ENCODE measurements at regions not wholly inside any gene's neighbourhood (a gene's known extent, or its start where the extent isn't known, plus 50 kb on each side); places are given as distances from the start of the nearest gene placed in this dataset.
"Not testable (repeated sequence)": the region's sequence is repeated elsewhere in the genome, so short reads cannot be mapped to it uniquely, and the experiment has no call there.

- Histone ChIP-seq H3K9me3 (ENCODE audit: control insufficient read depth in 1 of 2, low read length in 2 of 2) (no peaks in the 10 kb centered on the region), H3K36me3 (ENCODE audit: control insufficient read depth in 1 of 2, insufficient read depth in 2 of 2, low read length in 2 of 2) (no peaks in the 10 kb centered on the region), H3K27me3 (ENCODE audit: low read depth, low read length) (no peaks in the 10 kb centered on the region), H3K4me1 (ENCODE audit: control insufficient read depth in 1 of 2, insufficient read depth in 2 of 2, low read length in 2 of 2) (no peaks in the 10 kb centered on the region), H3K27ac (ENCODE audit: low read length) (no peak overlapping the region), H3K4me3 (ENCODE audit: low read depth in 1 of 2, low read length in 2 of 2) (no peak overlapping the region)
Measured at GRCh38 chr6:15888798-15889772, 226.3 kb upstream of the DTNBP1 start.

- H3K27me3 ChIP-seq (ENCODE audit: low read depth, low read length), result no peaks in the 10 kb centered on the region
- H3K4me3 ChIP-seq (ENCODE audit: low read depth in 1 of 2, low read length in 2 of 2), result no peak overlapping the region
- H3K9me3 ChIP-seq (ENCODE audit: control insufficient read depth in 1 of 2, low read length in 2 of 2), result no peaks in the 10 kb centered on the region
- no peaks in the 10 kb centered on the region for H3K4me1 ChIP-seq (ENCODE audit: control insufficient read depth in 1 of 2, insufficient read depth in 2 of 2, low read length in 2 of 2)
- no peak overlapping the region for H3K27ac ChIP-seq (ENCODE audit: low read length)
- H3K36me3 ChIP-seq (ENCODE audit: control insufficient read depth in 1 of 2, insufficient read depth in 2 of 2, low read length in 2 of 2), result no peaks in the 10 kb centered on the region
Measured at GRCh38 chr6:15887491-15888461, 224.9 kb upstream of the DTNBP1 start.

- Histone ChIP-seq H3K4me3 (ENCODE audit: low read depth in 1 of 2, low read length in 2 of 2) (no peak overlapping the region), H3K4me1 (ENCODE audit: control insufficient read depth in 1 of 2, insufficient read depth in 2 of 2, low read length in 2 of 2) (no peaks in the 10 kb centered on the region), H3K36me3 (ENCODE audit: control insufficient read depth in 1 of 2, insufficient read depth in 2 of 2, low read length in 2 of 2) (no peaks in the 10 kb centered on the region), H3K9me3 (ENCODE audit: control insufficient read depth in 1 of 2, low read length in 2 of 2) (no peaks in the 10 kb centered on the region), H3K27ac (ENCODE audit: low read length) (no peak overlapping the region), H3K27me3 (ENCODE audit: low read depth, low read length) (no peaks in the 10 kb centered on the region)
Measured at GRCh38 chr6:15885624-15886023, 222.8 kb upstream of the DTNBP1 start.

DNA sequence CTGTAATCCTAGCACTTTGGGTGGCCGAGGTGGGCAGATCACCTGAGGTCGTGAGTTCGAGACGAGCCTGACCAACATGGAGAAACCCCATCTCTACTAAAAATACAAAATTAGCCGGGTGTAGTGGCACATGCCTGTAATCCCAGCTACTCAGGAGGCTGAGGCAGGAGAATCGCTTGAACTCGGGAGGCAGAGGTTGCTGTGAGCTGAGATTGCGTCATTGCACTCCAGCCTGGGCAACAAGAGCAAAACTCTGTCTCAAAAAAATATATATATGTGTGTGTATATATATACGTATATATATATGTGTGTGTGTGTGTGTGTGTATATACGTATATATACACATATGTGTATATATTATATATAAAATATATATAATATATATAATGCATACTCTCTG is 220.8 kb upstream of the DTNBP1 start:
- H3K4me3 ChIP-seq (ENCODE audit: low read depth in 1 of 2, low read length in 2 of 2); H3K36me3 ChIP-seq (ENCODE audit: control insufficient read depth in 1 of 2, insufficient read depth in 2 of 2, low read length in 2 of 2); H3K9me3 ChIP-seq (ENCODE audit: control insufficient read depth in 1 of 2, low read length in 2 of 2); H3K27me3 ChIP-seq (ENCODE audit: low read depth, low read length); H3K27ac ChIP-seq (ENCODE audit: low read length): not testable (repeated sequence)
- peaks cover 0 to 14% of the 10 kb centered on the region in 2 donors for H3K4me1 ChIP-seq (ENCODE audit: control insufficient read depth in 1 of 2, insufficient read depth in 2 of 2, low read length in 2 of 2)

DNA sequence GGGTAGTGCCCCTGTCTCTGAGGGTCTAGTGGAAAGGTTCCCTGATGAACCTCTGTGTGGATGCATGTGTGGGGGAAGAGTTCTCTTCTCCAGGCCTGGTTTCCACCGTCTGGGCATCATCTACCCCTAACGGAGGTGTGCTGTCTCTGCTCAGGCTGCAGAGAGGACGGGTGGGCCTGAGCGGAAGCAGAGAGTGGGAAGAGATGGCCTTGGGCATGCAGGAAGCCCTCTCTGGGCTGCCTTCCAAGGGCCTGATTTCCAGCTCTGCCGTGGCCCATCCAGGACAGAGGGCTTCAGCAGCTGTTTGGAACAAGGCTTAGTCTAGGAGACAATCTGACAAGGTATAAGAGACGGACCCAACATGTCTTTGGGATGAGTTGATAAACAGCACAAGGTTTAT is 220.1 kb upstream of the DTNBP1 start:
- H3K36me3 ChIP-seq (ENCODE audit: control insufficient read depth in 1 of 2, insufficient read depth in 2 of 2, low read length in 2 of 2), result no peaks in the 10 kb centered on the region

DNA sequence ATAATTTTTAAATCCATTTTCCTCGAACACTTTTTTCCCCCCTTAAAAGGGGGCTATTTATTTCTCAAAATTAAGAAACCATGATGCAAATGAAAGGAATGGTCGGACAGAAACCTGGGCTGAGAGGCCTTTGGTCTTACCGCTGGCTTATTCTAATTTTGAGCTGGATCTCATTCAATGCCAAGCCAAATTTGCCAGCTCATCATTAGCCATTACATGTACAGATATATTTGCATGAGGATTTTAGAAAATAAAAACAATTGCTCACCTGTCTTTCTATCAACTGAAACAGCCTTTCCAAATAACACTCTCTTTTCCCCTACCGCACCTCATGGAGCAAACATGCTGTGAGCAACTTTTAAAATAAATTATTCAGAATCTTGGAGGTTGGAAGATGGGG is 219.5 kb upstream of the DTNBP1 start:
- no peaks in the 10 kb centered on the region for H3K36me3 ChIP-seq (ENCODE audit: control insufficient read depth in 1 of 2, insufficient read depth in 2 of 2, low read length in 2 of 2)
- no peaks in the 10 kb centered on the region for H3K27me3 ChIP-seq (ENCODE audit: low read depth, low read length)
- no peak overlapping the region for H3K4me3 ChIP-seq (ENCODE audit: low read depth in 1 of 2, low read length in 2 of 2)
- no peaks in the 10 kb centered on the region for H3K9me3 ChIP-seq (ENCODE audit: control insufficient read depth in 1 of 2, low read length in 2 of 2)
- no peak overlapping the region for H3K27ac ChIP-seq (ENCODE audit: low read length)
- H3K4me1 ChIP-seq (ENCODE audit: control insufficient read depth in 1 of 2, insufficient read depth in 2 of 2, low read length in 2 of 2), result peaks cover 0 to 14% of the 10 kb centered on the region in 2 donors

More for the DNA sequence above, 220.1 kb upstream of the DTNBP1 start:
- peaks cover 0 to 14% of the 10 kb centered on the region in 2 donors for H3K4me1 ChIP-seq (ENCODE audit: control insufficient read depth in 1 of 2, insufficient read depth in 2 of 2, low read length in 2 of 2)
- H3K9me3 ChIP-seq (ENCODE audit: control insufficient read depth in 1 of 2, low read length in 2 of 2), result no peaks in the 10 kb centered on the region
- H3K4me3 ChIP-seq (ENCODE audit: low read depth in 1 of 2, low read length in 2 of 2), result no peak overlapping the region
- H3K27me3 ChIP-seq (ENCODE audit: low read depth, low read length), result no peaks in the 10 kb centered on the region
- no peak overlapping the region for H3K27ac ChIP-seq (ENCODE audit: low read length)

DNA sequence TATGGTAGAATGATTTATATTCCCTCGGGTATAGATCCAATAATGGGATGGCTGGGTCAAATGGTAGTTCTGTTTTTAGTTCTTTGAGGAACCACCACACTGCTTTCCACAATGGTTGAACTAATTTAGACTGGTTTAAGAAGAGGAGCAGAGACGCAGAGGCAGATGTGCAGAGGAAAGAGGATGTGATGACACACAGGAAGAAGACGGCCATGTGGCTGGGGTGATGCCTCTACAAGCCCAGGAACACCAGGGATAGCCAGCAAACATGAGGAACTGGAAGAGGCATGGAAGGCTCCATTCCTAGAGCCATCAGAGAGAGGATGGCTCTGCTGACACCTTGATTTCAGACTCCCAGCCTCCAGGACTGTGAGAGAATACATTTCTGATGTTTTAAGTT is 218.3 kb upstream of the DTNBP1 start:
- H3K4me3 ChIP-seq (ENCODE audit: low read depth in 1 of 2, low read length in 2 of 2), result no peak overlapping the region
- H3K9me3 ChIP-seq (ENCODE audit: control insufficient read depth in 1 of 2, low read length in 2 of 2), result no peaks in the 10 kb centered on the region
- H3K4me1 ChIP-seq (ENCODE audit: control insufficient read depth in 1 of 2, insufficient read depth in 2 of 2, low read length in 2 of 2), result peaks cover 0 to 14% of the 10 kb centered on the region in 2 donors
- H3K36me3 ChIP-seq (ENCODE audit: control insufficient read depth in 1 of 2, insufficient read depth in 2 of 2, low read length in 2 of 2), result no peaks in the 10 kb centered on the region
- H3K27me3 ChIP-seq (ENCODE audit: low read depth, low read length), result no peaks in the 10 kb centered on the region
- H3K27ac ChIP-seq (ENCODE audit: low read length), result no peak overlapping the region

DNA sequence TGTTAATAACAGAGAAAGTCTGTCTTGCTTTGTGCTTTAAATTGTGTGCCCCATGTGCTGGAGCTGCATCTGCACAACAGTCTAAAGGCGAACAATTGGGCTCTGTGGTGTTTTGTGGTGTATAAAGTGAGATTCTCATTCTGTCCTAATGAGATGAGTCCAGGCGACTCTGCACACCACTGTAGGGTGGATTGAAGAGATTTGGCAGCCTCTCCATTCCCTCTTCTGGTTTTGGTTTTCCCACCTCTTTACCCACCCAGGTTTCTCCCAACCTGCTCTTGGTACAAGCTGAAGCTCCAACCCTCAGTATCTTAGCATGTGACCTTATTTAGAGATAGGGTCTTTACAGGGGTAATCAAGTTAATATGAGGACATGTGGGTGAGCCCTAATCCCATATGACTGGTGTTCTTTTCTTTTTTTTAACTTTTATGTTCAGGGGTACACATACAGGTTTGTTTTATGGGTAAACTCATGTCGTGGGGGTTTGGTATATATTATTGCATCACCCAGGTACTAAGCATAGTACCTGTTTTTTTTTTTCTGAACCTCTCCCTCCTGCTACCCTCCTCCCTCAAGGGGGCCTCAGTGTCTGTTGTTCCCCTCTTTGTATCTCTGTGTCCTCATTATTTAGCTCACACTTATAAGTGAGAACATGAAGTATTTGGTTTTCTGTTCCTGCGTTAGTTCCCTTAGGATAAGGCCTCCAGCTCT is 217.6 kb upstream of the DTNBP1 start:
- Histone ChIP-seq H3K27me3 (ENCODE audit: low read depth, low read length) (no peaks in the 10 kb centered on the region), H3K27ac (ENCODE audit: low read length) (no peak overlapping the region), H3K9me3 (ENCODE audit: control insufficient read depth in 1 of 2, low read length in 2 of 2) (no peaks in the 10 kb centered on the region), H3K4me3 (ENCODE audit: low read depth in 1 of 2, low read length in 2 of 2) (no peak overlapping the region), H3K36me3 (ENCODE audit: control insufficient read depth in 1 of 2, insufficient read depth in 2 of 2, low read length in 2 of 2) (no peaks in the 10 kb centered on the region), H3K4me1 (ENCODE audit: control insufficient read depth in 1 of 2, insufficient read depth in 2 of 2, low read length in 2 of 2) (peaks cover 0 to 14% of the 10 kb centered on the region in 2 donors)

GRCh38 chr6:15879371-15880261 is 216.8 kb upstream of the DTNBP1 start:
- no peak overlapping the region for H3K4me3 ChIP-seq (ENCODE audit: low read depth in 1 of 2, low read length in 2 of 2)
- H3K4me1 ChIP-seq (ENCODE audit: control insufficient read depth in 1 of 2, insufficient read depth in 2 of 2, low read length in 2 of 2), result peaks cover 0 to 14% of the 10 kb centered on the region in 2 donors
- no peaks in the 10 kb centered on the region for H3K36me3 ChIP-seq (ENCODE audit: control insufficient read depth in 1 of 2, insufficient read depth in 2 of 2, low read length in 2 of 2)
- H3K9me3 ChIP-seq (ENCODE audit: control insufficient read depth in 1 of 2, low read length in 2 of 2), result no peaks in the 10 kb centered on the region
- no peak overlapping the region for H3K27ac ChIP-seq (ENCODE audit: low read length)
- no peaks in the 10 kb centered on the region for H3K27me3 ChIP-seq (ENCODE audit: low read depth, low read length)

GRCh38 chr6:15877231-15877630 is 214.4 kb upstream of the DTNBP1 start:
- Histone ChIP-seq H3K4me3 (ENCODE audit: low read depth in 1 of 2, low read length in 2 of 2) (no peak overlapping the region), H3K27me3 (ENCODE audit: low read depth, low read length) (no peaks in the 10 kb centered on the region), H3K27ac (ENCODE audit: low read length) (no peak overlapping the region), H3K4me1 (ENCODE audit: control insufficient read depth in 1 of 2, insufficient read depth in 2 of 2, low read length in 2 of 2) (peaks cover 0 to 14% of the 10 kb centered on the region in 2 donors), H3K9me3 (ENCODE audit: control insufficient read depth in 1 of 2, low read length in 2 of 2) (no peaks in the 10 kb centered on the region), H3K36me3 (ENCODE audit: control insufficient read depth in 1 of 2, insufficient read depth in 2 of 2, low read length in 2 of 2) (no peaks in the 10 kb centered on the region)
